Uterus (tissue), 2 donors: ENCODE measurements at regions not wholly inside any gene's neighbourhood (a gene's known extent, or its start where the extent isn't known, plus 50 kb on each side); places are given as distances from the start of the nearest gene placed in this dataset.

Experiments
- POLR2A ChIP-seq, 2 donors: fragments of 450-650 bp; IDR thresholded peaks; one replicate each; pipeline ENCODE4 v1.6.1; 2016; ENCODE audit warnings: antibody characterized with exemption in 2 of 2, mild to moderate bottlenecking in 1 of 2, moderate library complexity in 1 of 2
- TF ChIP-seq, protein P1 (sequence below), 4 experiments: fragments of 200-600 bp in 2 of 4; fragments of 450-650 bp in 2 of 4; sonication (generic) in 2 of 4; IDR thresholded peaks; one replicate each; pipeline ENCODE4 v1.5.1; 2016 to 2019; ENCODE audit warnings: antibody characterized with exemption in 4 of 4, mild to moderate bottlenecking in 2 of 4, moderate library complexity in 1 of 4

GRCh38 chr5:61994171-61994570, 311.8 kb upstream of the KIF2A start:
- TF ChIP-seq, protein P1, sequence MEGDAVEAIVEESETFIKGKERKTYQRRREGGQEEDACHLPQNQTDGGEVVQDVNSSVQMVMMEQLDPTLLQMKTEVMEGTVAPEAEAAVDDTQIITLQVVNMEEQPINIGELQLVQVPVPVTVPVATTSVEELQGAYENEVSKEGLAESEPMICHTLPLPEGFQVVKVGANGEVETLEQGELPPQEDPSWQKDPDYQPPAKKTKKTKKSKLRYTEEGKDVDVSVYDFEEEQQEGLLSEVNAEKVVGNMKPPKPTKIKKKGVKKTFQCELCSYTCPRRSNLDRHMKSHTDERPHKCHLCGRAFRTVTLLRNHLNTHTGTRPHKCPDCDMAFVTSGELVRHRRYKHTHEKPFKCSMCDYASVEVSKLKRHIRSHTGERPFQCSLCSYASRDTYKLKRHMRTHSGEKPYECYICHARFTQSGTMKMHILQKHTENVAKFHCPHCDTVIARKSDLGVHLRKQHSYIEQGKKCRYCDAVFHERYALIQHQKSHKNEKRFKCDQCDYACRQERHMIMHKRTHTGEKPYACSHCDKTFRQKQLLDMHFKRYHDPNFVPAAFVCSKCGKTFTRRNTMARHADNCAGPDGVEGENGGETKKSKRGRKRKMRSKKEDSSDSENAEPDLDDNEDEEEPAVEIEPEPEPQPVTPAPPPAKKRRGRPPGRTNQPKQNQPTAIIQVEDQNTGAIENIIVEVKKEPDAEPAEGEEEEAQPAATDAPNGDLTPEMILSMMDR (IDR thresholded peaks at IDR 0.05) = no peak
- no peak for TF ChIP-seq POLR2A (IDR thresholded peaks at IDR 0.05)
